ENCODE measurements at regions not wholly inside any gene's neighbourhood (a gene's known extent, or its start where the extent isn't known, plus 50 kb on each side); places are given as distances from the start of the nearest gene placed in this dataset.
"Not testable (repeated sequence)": the region's sequence is repeated elsewhere in the genome, so short reads cannot be mapped to it uniquely, and the experiment has no call there.

DNA sequence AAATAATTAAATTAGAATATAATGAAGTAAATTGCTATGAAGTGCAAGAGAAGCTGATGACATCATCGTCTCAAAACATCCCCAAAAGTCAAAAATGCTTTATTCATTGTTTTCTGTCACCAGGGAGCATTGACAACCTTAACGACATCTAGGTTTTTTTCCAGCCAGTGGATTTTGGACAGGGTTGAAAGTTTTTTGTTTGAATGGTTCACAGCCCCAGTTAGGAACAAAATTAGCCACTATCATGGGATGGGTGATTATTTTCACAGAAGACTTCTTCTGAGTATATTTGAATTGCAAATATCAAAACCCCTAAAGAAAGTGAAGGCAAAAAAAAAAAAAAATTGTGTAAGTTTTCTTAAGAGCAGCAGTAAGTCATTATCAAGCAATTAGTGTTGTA, 826.1 kb downstream of the STPG2 start:
- Histone ChIP-seq H3K9ac (ENCODE audit: low read depth, low read length) (no peak overlapping the region), H3K27me3 (ENCODE audit: insufficient read depth, low read length) (no peaks in the 10 kb centered on the region), H3K36me3 (ENCODE audit: insufficient read depth, low read depth, low read length) (no peaks in the 10 kb centered on the region), H3K27ac (ENCODE audit: low read length) (no peak overlapping the region), H3K4me3 (ENCODE audit: low read length) (no peak overlapping the region; the same call in 1 of the 2 replicates), H3K4me1 (ENCODE audit: insufficient read depth, low read length) (peaks cover 8% of the 10 kb centered on the region; the same call in 1 of the 2 replicates), H3K9me3 (ENCODE audit: insufficient read depth, low read depth, low read length) (no peaks in the 10 kb centered on the region)

DNA sequence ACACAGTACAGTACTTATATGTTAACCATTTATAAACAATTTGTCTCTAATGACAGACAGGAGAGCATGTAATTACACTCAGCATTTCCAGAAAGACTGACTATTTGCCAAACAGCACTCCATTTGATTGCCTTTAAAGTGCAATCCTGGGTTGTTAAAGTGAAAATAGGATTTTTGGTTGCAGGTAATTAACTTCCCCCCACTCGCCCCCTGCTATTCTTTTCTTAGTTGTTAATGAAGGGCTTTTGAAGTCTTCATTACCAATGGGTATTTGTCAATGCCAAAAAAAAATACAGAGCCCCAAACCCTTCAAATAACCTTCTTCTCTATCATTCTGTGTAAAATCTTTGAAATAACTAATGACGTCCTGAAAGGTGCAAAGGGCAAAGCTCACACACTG, 825.6 kb downstream of the STPG2 start:
- Histone ChIP-seq H3K27ac (ENCODE audit: low read length) (no peak overlapping the region), H3K4me1 (ENCODE audit: insufficient read depth, low read length) (peaks cover 8% of the 10 kb centered on the region; the same call in 1 of the 2 replicates), H3K9ac (ENCODE audit: low read depth, low read length) (no peak overlapping the region), H3K27me3 (ENCODE audit: insufficient read depth, low read length) (no peaks in the 10 kb centered on the region), H3K4me3 (ENCODE audit: low read length) (no peak overlapping the region; the same call in 1 of the 2 replicates), H3K9me3 (ENCODE audit: insufficient read depth, low read depth, low read length) (no peaks in the 10 kb centered on the region), H3K36me3 (ENCODE audit: insufficient read depth, low read depth, low read length) (no peaks in the 10 kb centered on the region)

DNA sequence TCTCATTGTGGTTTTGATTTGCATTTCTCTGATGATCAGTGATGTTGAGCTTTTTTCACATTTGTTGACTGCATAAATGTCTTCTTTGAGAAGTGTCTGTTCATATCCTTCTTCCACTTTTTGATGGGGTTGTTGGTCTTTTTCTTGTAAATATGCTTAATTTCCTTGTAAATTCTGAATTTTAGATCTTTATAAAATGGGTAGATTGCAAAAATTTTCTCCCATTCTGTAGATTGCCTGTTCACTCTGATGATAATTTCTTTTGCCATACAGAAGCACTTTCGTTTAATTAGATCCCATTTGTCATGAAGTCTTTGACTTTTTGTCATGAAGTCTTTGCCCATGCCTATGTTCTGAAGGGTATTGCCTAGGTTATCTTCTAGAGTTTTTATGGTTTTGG, 817.5 kb downstream of the STPG2 start:
- not testable (repeated sequence) for H3K9ac ChIP-seq (ENCODE audit: low read depth, low read length); H3K9me3 ChIP-seq (ENCODE audit: insufficient read depth, low read depth, low read length); H3K36me3 ChIP-seq (ENCODE audit: insufficient read depth, low read depth, low read length); H3K27me3 ChIP-seq (ENCODE audit: insufficient read depth, low read length); H3K27ac ChIP-seq (ENCODE audit: low read length); H3K4me1 ChIP-seq (ENCODE audit: insufficient read depth, low read length); H3K4me3 ChIP-seq (ENCODE audit: low read length)

DNA sequence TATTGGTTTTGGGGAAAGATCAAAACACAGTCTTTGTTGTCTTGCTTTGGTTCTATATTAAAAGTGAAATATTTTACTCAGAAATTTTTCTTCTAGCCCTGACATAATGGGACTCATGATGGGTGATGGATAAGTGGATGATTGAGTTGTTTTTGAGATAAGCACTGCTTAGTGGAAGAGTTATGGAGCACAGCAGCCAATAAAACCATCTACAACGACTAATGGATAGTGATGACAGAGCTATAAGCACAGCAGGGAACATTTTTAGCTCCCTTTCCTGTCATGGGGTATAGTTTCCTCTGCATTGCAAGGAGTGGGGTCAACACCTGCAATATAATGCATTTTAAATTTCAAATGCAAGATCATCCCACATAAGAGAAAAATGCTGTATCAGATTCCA, 812.4 kb downstream of the STPG2 start:
- no peaks in the 10 kb centered on the region for H3K36me3 ChIP-seq (ENCODE audit: insufficient read depth, low read depth, low read length)
- no peaks in the 10 kb centered on the region for H3K27me3 ChIP-seq (ENCODE audit: insufficient read depth, low read length)
- H3K27ac ChIP-seq (ENCODE audit: low read length) = no peak overlapping the region
- no peaks in the 10 kb centered on the region for H3K4me1 ChIP-seq (ENCODE audit: insufficient read depth, low read length)
- no peaks in the 10 kb centered on the region for H3K9me3 ChIP-seq (ENCODE audit: insufficient read depth, low read depth, low read length)
- H3K4me3 ChIP-seq (ENCODE audit: low read length) = no peak overlapping the region
- H3K9ac ChIP-seq (ENCODE audit: low read depth, low read length) = no peak overlapping the region

DNA sequence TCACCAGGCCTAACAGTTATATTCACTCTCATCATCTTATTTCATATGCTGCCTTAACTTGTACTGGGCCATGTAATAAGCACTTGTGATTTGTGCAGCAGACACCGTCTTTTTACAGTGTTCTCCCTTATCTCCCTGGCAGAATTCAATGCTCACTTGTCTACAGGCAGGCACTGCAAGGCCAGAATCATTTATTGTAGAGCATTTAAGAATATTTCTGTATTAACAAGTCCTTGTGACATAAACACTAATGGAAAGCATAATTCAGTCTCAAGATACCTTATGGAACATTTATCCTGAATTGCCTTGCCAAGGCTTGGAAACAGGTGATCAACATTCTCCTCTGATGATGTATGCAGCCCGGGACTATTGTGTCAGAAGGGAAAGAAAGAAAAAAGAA, 808.9 kb downstream of the STPG2 start:
- Histone ChIP-seq H3K4me3 (ENCODE audit: low read length) (no peak overlapping the region), H3K9ac (ENCODE audit: low read depth, low read length) (no peak overlapping the region), H3K4me1 (ENCODE audit: insufficient read depth, low read length) (no peaks in the 10 kb centered on the region), H3K27ac (ENCODE audit: low read length) (no peak overlapping the region), H3K36me3 (ENCODE audit: insufficient read depth, low read depth, low read length) (no peaks in the 10 kb centered on the region), H3K9me3 (ENCODE audit: insufficient read depth, low read depth, low read length) (peaks cover 5% of the 10 kb centered on the region; the same call in 1 of the 2 replicates), H3K27me3 (ENCODE audit: insufficient read depth, low read length) (no peaks in the 10 kb centered on the region)

DNA sequence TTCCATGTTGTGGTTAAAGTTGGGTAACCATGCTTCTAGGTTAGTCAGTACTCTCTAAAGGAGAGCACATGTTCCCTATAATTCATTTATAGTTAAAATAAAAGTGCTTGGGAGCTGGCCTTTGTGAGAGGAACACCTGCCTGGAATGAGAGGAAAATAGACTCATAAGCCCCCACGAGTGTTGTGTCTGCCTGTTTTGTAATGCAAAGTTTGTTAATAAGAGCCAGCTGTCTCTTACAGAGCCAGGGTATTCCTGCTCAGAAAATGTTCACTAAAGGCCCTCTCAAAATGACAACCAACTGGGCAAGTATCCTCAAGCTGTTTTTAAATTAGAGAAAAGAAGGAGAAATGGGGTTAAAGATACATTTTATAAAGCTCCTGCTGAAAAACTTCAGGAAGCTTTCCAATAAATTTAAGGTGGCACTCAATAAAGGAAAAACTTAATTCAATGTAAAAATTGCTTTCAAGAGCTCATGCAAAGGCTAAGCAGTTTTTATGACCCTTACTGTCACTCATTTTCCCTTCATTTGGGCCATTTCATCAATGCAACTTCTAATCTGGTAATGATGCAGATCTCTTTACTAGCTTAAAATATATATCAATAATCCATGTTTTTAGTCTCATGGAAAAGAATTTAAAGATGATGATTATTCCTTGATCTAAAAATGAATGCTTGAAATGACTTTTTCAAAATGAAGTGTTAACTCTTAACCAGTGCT, 793.6 kb downstream of the STPG2 start:
- Histone ChIP-seq H3K36me3 (ENCODE audit: insufficient read depth, low read depth, low read length) (no peaks in the 10 kb centered on the region), H3K9me3 (ENCODE audit: insufficient read depth, low read depth, low read length) (peaks cover under 1% of the 10 kb centered on the region; the same call in 1 of the 2 replicates), H3K27ac (ENCODE audit: low read length) (no peak overlapping the region), H3K4me3 (ENCODE audit: low read length) (no peak overlapping the region), H3K27me3 (ENCODE audit: insufficient read depth, low read length) (no peaks in the 10 kb centered on the region), H3K9ac (ENCODE audit: low read depth, low read length) (peak overlapping the region; percentile 35; the same call in 1 of the 2 replicates), H3K4me1 (ENCODE audit: insufficient read depth, low read length) (peaks cover 20% of the 10 kb centered on the region; the same call in 1 of the 2 replicates)

DNA sequence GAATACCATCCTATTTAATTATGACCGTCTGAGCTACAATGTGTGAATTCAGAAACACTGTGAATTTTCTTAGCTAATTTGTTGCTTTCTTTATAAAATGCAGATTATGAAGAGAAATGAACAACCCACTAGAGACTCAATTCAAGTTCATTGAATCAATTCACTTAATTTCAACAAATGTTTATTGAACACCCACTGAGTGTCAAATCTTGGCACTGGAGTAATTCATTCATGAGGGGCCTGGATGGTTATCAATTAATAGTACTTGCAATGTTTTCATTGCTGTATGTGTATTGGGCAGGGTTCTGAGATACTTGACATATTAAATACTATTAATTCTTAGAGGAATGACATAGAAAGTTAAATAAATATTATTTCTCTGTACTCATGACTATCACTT, 789.4 kb downstream of the STPG2 start:
- peaks cover 9% of the 10 kb centered on the region for H3K9me3 ChIP-seq (ENCODE audit: insufficient read depth, low read depth, low read length)
- peaks cover 17% of the 10 kb centered on the region; the same call in 1 of the 2 replicates for H3K4me1 ChIP-seq (ENCODE audit: insufficient read depth, low read length)
- no peak overlapping the region for H3K4me3 ChIP-seq (ENCODE audit: low read length)
- H3K9ac ChIP-seq (ENCODE audit: low read depth, low read length) = no peak overlapping the region
- H3K27ac ChIP-seq (ENCODE audit: low read length) = no peak overlapping the region
- H3K36me3 ChIP-seq (ENCODE audit: insufficient read depth, low read depth, low read length) = no peaks in the 10 kb centered on the region
- no peaks in the 10 kb centered on the region for H3K27me3 ChIP-seq (ENCODE audit: insufficient read depth, low read length)

DNA sequence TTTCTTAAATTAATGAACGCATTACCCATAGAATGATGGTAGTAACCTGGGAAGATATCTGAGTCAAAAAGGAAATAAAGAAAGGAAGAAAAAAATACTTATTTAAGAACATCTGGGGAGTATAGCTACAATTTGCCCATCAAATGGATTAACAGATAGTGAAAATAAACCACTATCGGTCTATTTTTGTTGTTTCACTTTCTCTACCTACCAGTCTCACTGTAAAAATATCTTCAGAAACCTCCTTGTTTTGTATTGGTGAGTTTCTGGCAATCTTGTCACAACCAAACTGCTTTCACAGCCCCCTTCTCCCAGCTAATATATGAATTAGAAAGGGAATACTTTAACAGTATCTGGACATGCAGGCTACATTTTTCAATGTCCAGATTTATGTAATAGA, 783.5 kb downstream of the STPG2 start:
- peaks cover 18% of the 10 kb centered on the region for H3K9me3 ChIP-seq (ENCODE audit: insufficient read depth, low read depth, low read length)
- H3K4me3 ChIP-seq (ENCODE audit: low read length) = no peak overlapping the region
- H3K27ac ChIP-seq (ENCODE audit: low read length) = no peak overlapping the region
- H3K9ac ChIP-seq (ENCODE audit: low read depth, low read length) = no peak overlapping the region
- no peaks in the 10 kb centered on the region for H3K36me3 ChIP-seq (ENCODE audit: insufficient read depth, low read depth, low read length)
- H3K4me1 ChIP-seq (ENCODE audit: insufficient read depth, low read length) = no peaks in the 10 kb centered on the region
- no peaks in the 10 kb centered on the region for H3K27me3 ChIP-seq (ENCODE audit: insufficient read depth, low read length)

DNA sequence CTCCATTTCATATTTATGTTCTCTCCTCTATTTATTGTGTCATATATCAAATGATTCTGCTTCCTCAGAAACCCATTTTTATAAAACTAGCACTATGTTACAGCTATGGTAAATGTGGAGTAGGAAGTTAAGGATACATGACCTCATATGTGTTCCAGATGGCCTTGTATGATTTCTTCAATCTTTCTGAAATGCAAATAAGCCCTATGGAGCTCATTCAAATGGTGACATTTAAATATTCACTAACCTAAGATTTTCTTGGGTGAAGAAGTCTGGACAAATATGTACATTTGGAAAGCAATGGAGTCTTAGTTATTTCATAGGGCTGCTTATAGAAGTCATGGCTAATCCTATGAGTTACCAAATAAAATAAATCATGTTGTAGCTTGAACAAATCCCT, 782.5 kb downstream of the STPG2 start:
- Histone ChIP-seq H3K36me3 (ENCODE audit: insufficient read depth, low read depth, low read length) (no peaks in the 10 kb centered on the region), H3K4me1 (ENCODE audit: insufficient read depth, low read length) (no peaks in the 10 kb centered on the region), H3K9me3 (ENCODE audit: insufficient read depth, low read depth, low read length) (peaks cover 18% of the 10 kb centered on the region), H3K4me3 (ENCODE audit: low read length) (no peak overlapping the region), H3K27me3 (ENCODE audit: insufficient read depth, low read length) (no peaks in the 10 kb centered on the region), H3K9ac (ENCODE audit: low read depth, low read length) (no peak overlapping the region), H3K27ac (ENCODE audit: low read length) (no peak overlapping the region)

DNA sequence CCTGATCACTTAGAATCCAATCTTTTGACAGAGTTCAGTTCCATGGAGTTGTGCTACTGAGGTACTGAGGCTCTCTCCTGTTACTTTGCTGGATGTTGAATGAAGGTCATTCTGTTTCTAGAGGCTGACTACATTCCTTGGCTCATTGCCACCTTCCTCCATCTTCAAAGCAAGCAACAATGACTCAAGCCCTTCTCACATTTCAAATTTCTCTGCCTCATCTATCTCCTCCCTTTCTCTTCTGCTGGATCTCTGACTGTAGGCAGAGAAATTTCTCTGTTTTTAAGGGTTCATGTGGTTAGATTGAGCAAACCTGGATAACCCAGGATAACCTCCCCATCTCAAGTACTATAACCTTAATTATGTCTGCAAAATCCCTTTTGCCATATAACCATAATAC, 775.4 kb downstream of the STPG2 start:
- H3K9me3 ChIP-seq (ENCODE audit: insufficient read depth, low read depth, low read length) = peaks cover 15% of the 10 kb centered on the region; the same call in 1 of the 2 replicates
- H3K36me3 ChIP-seq (ENCODE audit: insufficient read depth, low read depth, low read length) = no peaks in the 10 kb centered on the region
- H3K4me1 ChIP-seq (ENCODE audit: insufficient read depth, low read length) = no peaks in the 10 kb centered on the region
- H3K9ac ChIP-seq (ENCODE audit: low read depth, low read length) = no peak overlapping the region
- H3K27ac ChIP-seq (ENCODE audit: low read length) = no peak overlapping the region
- no peaks in the 10 kb centered on the region for H3K27me3 ChIP-seq (ENCODE audit: insufficient read depth, low read length)
- H3K4me3 ChIP-seq (ENCODE audit: low read length) = no peak overlapping the region

DNA sequence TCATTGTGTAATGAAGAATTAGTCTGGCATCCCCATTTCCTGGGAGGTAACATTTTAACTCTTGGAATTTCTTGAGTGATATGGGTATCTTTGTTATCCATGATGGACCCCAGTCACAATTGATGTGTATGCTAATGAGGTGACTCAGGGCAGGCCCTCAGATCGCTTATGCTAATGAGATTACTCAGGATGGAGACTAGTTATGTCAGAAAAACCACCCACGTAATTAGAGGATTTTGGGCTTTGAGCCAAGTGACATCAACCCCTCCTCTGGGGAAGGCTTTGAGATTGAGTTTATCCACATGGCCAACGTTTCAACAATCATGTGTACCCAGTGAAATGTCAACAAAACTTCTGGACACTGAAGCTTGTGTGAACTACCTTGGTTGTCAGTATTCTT, 772.7 kb downstream of the STPG2 start:
- no peak overlapping the region for H3K4me3 ChIP-seq (ENCODE audit: low read length)
- H3K9ac ChIP-seq (ENCODE audit: low read depth, low read length) = no peak overlapping the region
- no peaks in the 10 kb centered on the region for H3K27me3 ChIP-seq (ENCODE audit: insufficient read depth, low read length)
- peaks cover 10% of the 10 kb centered on the region; the same call in 1 of the 2 replicates for H3K9me3 ChIP-seq (ENCODE audit: insufficient read depth, low read depth, low read length)
- H3K27ac ChIP-seq (ENCODE audit: low read length) = no peak overlapping the region
- no peaks in the 10 kb centered on the region for H3K4me1 ChIP-seq (ENCODE audit: insufficient read depth, low read length)
- no peaks in the 10 kb centered on the region for H3K36me3 ChIP-seq (ENCODE audit: insufficient read depth, low read depth, low read length)

DNA sequence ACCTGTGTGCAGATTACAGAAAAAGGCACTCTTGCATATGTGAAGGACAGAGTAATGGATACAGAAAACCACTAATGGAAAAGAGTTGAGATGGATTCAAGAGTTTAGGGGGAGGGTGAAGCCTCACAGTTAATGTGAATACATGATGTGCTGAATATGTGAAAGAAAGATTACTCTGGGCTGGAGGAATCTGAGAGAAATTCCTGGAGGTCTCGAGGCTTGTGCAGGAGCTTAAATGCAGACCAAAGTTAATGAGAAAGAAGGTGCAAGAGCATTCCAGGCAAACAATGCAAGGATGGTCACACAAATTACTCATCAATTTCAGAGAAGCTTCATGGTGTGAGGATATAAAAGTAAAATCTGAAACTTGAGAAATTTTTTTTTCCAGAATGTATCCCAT, 768.8 kb downstream of the STPG2 start:
- Histone ChIP-seq H3K27me3 (ENCODE audit: insufficient read depth, low read length) (no peaks in the 10 kb centered on the region), H3K4me1 (ENCODE audit: insufficient read depth, low read length) (no peaks in the 10 kb centered on the region), H3K36me3 (ENCODE audit: insufficient read depth, low read depth, low read length) (no peaks in the 10 kb centered on the region), H3K9ac (ENCODE audit: low read depth, low read length) (no peak overlapping the region), H3K4me3 (ENCODE audit: low read length) (no peak overlapping the region), H3K27ac (ENCODE audit: low read length) (no peak overlapping the region), H3K9me3 (ENCODE audit: insufficient read depth, low read depth, low read length) (peaks cover 10% of the 10 kb centered on the region; the same call in 1 of the 2 replicates)
